Stimulated activated CD4-positive, alpha-beta T cell treated with anti-CD3 and anti-CD28 coated beads, Interleukin-12 subunit alpha, Interleukin-12 subunit beta, amount 100 ng/mL, for 24 hours (primary cell): ENCODE measurements at regions not wholly inside any gene's neighbourhood (a gene's known extent, or its start where the extent isn't known, plus 50 kb on each side); places are given as distances from the start of the nearest gene placed in this dataset.
"Not testable (repeated sequence)": the region's sequence is repeated elsewhere in the genome, so short reads cannot be mapped to it uniquely, and the experiment has no call there.

Experiments used
- DNase-seq, 2 experiments: peaks; one replicate each; pipeline ENCODE4 v3.0.0-alpha.2; 2020; ENCODE audit warnings: low read depth in 2 of 2

DNA sequence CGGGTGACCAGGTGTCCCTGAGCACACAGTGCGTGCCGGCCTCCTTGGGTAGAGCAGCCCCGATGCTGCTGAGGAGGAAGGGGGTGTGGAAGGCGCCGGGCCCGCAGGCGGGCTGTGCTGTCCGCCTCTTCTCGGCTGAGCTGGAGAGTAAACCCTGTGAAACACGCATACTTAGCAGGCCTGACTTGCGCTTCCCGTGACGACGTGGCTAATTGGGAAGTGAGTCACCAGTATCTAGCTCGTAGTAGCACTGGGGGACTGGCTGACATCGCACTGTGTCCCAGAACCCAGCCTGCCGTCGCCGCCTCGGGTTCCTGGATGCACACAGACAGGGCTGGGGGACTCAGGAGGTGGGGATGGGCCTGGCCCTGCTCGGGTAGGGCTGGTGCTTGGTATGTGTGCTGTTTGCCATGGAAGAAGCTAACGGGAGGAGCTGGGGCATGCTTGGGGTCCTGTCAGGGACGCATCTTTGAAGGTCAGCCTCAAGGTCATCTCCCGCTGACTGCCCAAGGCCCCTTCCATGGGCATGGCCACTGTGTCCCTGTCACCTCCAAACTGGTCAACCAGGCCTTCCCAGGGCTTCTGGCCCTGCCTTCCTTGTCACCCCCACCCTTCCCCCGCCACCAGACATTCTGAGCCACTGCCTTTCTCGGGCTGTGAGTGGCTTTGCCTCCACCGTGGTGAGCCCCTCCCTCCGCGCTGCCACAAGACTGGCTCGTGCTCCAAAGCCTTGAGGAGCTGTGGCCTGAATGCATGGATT, 1327.0 kb downstream of the BRD1 start:
- DNase-seq: no peak

DNA sequence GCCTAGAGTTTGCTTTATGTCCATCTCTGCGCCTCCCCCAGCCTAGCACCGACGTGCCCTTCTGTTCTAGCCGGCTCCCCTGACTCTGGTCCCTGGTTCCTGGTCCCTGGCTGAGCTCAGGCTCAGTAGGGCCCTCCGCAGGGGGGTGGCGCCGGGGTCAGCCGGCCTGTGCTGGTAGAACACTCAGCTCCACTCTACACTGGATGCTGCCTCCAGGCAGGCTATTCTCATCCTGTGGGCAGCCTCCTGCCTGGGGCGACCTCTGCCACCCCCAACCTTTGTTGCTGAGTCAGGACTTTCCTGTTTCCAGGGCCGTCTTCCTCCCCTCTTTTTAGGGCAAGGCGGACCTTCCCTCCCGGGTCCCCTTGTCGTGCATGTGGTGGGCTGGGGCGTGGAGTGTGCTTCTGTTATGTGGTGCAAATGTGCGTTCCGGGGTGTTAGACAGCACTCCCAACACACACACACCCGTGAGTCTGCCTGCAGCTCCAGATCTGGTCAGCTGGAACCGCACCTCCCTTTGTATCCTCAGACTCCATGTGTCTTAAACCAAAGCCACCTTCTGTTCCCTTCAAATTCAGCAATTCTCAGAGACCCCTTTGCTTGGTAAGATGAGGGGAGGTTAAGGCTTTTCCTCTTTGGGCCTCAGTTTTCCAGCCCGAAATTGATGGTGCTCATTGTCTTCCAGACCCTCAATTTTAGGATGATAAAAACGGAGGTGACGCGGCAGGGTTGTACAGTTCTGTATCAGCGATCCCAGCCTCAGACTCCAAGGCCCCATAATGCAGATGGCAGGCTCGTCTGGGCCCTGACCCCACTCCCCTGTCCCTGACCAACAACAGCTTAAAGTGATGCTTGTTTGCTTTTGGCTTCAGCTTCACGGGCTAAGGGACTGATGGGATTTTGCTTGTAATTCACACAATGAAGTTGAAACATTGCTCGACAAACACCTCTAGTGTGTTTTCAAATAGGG, 1327.9 kb downstream of the BRD1 start:
- no peak for DNase-seq

DNA sequence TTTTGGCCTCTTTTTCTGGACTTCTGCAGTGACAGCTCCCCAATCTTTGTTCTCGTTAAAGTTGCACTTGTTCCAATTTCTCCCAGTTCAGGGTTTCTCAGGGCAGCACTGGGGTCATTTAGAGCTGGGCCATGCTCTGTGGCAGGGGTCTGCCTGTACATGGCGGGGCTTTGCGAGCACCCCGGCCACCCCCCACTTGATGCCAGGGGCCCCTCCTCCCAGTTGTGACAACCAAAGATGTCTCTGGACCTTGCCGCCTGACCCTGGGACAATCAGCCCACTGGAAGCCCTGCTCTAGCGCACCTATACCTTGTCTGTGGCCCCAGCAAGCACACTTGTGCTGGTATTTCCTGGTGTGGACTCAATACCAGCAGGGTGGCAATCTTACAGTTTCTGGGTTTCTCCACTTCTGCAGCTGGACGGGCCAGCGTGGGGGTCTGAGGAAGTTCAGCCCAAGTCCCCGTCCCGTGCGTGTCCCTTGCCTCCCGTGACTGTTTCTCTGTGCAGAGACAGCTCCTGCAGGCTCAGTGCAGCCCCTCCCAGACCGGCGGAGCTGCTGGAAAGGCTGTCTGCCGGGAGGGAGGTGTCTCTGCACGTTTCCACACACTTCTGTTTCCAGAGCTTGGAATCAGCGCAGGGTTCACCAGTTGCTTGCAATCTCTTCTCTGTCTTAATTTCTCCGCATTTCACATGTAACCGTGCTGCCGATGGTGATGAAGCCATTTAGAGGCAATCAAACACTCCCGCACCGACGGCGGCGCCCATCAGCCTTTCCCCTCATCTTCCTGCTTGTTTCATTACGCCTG, 1328.9 kb downstream of the BRD1 start:
- DNase-seq: no peak

DNA sequence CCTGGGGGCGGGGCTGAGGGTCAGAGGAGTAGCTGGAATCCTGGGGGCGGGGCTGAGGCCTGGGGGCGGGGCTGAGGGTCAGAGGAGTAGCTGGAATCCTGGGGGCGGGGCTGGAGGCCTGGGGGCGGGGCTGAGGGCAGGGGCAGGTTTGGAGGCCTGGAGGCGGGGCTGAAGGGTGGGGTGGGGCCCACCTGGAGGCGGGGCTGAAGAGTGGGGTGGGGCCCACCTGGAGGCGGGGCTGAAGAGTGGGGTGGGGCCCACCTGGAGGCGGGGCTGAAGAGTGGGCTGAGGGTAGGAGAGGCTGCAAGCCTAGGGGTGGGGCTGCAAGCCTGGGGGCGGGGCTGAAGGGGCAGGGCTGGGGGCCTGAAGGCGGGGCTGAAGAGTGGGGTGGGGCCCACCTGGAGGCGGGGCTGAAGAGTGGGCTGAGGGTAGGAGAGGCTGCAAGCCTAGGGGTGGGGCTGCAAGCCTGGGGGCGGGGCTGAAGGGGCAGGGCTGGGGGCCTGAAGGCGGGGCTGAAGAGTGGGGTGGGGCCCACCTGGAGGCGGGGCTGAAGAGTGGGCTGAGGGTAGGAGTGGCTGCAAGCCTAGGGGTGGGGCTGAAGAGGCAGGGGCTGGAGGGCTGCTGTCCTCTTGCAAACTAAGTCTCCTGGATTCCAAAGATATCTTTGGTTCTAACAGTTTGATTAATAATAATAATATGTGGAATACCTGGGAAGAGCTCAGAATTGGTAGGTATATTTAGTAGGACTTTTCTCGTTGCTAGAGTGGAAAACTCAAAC, 1329.7 kb downstream of the BRD1 start:
- not testable (repeated sequence) for DNase-seq

DNA sequence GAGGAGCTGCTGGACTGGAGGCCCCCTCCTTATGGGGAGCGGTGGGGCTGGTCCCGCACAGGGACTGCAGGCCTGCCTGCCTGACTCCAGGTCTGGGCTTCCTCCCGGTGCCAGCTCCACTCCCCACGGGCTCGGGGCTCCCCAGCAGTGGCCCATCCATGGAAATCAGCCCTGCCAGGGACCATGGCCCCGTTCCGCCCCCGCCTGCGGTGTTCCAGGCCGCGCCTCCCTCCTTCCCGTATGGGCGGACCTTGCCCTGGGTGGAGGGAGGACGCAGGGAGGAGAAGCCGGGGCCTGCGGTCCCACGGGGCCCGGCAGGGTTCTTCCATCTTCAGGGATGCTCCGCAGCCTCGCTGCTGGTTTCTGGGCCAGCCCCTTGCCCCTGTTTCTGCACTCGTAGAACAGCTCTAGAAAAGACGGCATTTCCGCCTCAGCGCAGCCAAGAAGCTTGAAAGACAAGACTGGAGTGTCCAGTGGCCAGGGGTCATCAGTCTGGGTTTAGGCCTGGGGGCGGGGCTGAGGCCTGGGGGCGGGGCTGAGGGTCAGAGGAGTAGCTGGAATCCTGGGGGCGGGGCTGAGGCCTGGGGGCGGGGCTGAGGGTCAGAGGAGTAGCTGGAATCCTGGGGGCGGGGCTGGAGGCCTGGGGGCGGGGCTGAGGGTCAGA, 1330.6 kb downstream of the BRD1 start:
- DNase-seq: no peak

DNA sequence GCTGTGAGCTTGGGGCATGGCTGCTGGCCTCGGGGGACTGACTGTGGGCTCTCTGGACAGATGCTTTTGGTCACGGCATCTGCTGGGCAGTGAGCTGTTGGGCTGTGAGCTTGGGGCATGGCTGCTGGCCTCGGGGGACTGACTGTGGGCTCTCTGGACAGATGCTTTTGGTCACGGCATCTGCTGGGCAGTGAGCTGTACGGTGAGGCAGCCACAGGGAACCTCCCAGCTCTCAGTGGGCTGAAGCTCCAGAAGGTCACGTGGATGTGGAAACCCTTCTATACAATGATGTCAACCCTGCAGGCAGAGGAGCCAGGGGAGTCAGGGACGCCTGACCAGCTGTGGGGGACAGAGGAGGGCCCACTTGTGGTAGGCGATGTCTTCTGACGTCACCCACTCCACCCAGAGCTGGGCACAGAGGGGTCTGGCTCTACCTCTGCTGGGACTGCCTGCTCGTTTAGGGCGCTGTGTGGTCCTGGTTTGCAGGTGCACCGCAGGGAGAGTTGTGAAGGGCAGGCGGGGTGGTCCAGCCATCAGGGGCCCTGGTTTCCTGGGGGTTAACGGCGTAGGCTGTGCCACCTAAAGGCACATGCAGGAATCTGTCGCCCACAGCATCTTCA, 1331.3 kb downstream of the BRD1 start:
- DNase-seq: no peak

DNA sequence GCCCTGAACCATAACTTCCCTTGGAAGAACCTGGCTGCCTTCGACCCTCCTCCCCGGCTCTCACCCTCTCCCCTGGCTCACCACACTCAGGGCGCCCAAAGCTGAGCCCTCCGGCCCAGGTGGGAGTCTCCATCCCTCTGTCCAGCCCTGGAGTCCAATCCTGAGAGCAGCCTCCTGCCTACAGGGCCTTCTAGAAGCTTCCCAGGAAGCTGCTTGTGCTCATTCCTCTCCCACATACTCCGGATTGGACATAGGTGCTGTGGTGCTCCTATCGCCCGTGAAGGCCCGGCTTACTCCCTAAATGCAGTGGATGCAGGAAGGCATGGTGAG, 1332.0 kb downstream of the BRD1 start:
- no peak for DNase-seq

DNA sequence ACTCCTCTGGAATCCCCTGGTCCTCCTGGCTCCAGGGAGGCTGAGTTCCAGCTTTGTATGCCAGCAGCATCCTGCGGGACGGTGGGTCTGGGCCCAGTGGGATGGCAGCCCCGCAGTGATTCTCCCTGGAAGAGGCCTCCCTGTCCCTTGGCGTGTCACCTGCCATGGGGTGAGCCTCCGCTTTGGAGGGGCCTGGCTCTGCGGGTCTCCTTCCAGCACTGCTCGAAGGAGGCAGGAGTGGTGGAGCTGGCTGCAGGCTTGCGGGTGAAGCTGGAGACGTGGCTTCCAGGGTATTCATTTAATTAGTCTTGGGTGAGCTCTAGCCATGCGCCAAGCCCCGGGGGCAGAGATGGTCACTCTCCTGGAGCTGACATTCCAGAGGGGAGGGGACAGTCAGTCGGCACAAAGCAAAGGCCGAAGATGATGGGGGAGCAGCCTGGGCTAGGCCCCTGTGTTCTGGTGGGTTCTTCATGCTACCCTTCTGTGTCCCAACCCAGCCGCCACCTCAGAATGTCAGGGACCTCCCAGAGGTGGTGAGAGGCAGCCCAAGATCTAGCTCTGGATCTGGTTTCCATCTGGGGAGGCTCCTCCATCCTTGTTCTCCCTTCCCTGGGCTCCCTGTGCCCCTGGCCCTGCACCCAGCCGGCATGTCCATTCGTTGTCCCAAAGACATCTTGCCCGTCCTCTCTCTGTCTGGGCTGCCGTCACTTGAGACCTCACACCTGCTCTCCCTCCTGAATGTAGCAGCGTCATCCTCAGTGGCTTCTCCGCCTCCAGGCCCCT, 1332.5 kb downstream of the BRD1 start:
- DNase-seq: no peak

DNA sequence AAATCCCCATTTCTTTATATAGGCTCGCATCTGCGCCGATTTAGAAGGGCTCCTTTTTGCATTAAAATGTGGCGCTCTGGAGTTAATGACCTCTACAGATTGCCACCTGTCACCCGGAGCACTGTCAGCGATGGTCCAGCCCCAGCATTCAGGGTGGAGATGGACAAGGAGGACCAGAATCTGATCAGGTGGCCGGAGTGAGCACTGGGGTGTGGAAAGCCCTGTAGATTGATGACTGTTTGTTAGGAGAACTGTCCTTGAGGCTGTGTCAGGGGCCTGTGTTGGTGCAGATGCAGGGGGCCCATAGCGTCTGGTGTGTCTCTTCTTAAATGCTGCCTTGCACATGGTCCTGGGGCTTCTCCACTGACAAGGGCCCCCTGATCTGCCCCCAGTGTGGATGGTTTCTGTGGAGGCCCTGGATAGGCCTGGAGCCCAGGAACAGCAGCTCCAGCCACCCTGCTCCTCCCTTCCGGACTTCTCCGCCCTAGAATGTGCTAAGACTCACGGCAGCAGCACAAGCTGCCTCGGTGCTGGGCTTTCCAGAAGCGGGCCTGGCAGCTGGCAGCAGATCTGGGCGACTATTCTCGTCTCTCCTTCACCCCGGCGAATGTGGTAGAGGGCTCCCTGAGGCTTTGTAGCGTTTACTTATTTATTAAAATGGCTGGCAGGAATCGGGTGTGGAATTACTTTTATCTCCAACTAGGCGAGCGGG, 1333.3 kb downstream of the BRD1 start:
- DNase-seq: no peak

DNA sequence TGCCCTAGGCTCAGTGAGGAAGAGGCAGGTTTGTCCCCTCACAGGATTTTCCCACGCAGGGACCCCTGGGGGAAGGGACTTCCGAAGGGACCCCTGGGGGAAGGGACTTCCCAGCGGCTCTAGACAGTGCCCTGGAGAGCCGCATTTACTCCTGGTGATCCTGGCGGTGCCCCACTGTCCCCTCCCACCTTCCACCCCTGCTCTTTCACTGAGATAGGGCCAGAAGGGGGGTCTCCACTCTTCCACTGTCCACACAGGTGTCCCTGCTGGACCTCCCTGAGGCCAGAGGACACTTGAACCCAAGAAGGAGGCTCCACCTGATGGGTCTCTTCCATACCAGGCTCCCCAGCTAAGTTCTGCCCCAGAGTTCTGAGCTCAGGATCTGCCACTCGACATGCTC, 1333.9 kb downstream of the BRD1 start:
- DNase-seq: no peak

DNA sequence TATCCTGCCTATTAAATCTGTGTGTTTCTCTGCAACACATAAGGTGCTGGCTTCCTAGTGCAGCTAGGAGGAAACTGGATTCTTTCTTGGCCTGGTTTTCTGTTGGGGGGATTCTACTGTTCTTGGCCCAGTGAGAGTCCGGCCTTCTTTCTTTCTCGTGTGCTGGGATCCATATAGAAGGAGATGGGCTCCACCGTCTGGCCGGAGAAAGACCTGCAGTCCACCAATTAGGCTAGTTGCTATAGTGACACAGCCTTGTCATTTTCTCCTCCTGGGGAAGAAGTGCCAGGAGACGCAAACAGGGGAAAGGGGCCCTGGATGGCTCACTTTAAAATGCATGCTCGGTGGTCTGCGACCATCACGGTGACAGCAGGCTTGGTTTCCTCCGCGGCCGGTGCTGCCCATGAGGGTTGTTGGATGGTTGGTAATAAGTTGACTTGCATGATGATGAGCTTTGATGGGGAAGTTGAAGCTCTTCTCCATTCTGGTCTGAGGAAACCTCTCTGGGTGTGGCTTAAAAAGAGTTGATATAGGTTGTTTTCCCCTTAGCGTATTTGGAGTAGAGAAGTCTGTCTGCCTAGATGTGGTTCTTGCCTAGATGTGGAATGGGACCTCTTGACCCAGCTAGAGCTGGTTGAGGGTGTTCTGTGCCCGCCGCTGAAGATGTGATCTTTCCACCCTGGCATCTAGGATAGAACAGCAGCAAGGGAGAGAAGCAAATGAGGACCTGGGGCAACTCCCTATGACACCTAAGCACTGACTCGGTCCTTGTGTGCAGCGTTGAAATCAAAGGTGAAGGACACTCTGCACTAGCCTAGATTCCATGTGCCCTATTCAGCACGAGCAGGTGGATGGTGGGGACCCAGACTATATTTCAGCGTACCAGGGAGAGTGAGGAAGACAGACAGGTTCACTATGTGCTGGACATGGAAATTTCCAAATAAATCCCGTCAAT, 1335.0 kb downstream of the BRD1 start:
- DNase-seq: peak in 1 of 2 experiments; percentile 17

DNA sequence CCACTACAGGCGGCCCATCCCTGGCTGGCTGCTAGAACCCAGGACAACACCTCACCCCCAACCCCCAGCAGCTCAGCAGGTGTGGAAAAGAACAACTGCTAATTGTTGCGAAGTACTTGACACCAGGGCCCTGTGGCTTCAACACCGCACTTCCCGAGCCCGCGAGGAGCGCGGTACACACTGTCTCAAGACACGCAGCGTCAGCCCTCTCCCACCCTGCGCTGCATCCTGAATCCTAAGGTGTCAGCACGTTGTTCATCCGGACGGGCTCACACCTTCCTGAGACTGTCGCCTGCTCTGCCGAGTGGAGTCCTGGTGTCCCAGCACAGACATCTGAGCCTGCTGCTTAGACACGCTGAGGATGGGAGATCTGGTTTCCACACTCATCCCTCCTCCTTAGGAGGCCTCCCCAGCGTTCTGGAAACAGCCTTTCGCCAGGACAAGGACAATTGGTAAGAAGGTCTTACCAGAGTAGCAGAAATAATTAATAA, 1336.2 kb downstream of the BRD1 start:
- no peak for DNase-seq

DNA sequence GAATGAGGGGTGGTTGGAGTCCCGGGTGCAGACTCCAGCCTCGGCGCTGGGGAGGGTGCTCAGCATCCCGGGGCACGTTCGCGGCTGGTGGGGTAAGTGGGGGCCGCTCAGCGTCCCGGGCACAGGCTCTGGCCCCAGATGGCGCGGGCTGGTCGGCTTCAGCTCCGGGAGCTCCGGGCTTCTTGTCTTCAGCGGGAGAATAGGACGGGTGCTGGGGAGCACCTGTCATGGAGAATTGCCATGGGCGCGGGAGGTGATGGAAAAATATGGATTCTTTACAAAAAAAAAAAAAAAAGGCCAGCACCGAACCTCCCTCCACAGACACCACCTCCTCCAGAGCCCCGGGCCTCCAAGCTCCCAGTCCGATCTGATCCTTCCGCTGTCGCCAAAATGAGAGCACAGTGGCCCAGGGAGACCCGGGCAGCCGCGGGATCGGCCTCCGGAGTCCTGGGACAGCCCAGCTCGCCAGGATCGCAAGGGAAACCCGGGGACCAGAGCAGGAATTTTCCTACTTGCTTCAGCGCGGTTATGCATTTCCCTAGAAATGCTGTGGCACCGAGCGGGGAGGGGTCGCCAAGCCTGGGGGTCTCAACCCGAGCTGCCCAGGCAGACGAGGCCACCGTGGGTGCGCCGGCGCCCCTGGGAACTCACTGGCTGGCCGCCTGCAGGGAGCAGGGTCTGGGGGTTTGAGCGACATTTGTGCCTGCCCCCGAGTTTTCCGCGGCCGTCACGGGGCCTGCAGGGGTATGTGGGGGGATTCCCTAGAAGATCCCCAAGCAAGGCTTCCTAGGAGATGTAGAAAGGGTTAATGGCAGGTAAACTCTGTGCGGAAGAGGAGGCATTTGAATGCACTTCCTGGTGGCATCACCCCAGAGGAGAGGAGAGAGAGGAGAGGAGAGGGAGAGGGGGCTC, 1336.9 kb downstream of the BRD1 start:
- DNase-seq: no peak

DNA sequence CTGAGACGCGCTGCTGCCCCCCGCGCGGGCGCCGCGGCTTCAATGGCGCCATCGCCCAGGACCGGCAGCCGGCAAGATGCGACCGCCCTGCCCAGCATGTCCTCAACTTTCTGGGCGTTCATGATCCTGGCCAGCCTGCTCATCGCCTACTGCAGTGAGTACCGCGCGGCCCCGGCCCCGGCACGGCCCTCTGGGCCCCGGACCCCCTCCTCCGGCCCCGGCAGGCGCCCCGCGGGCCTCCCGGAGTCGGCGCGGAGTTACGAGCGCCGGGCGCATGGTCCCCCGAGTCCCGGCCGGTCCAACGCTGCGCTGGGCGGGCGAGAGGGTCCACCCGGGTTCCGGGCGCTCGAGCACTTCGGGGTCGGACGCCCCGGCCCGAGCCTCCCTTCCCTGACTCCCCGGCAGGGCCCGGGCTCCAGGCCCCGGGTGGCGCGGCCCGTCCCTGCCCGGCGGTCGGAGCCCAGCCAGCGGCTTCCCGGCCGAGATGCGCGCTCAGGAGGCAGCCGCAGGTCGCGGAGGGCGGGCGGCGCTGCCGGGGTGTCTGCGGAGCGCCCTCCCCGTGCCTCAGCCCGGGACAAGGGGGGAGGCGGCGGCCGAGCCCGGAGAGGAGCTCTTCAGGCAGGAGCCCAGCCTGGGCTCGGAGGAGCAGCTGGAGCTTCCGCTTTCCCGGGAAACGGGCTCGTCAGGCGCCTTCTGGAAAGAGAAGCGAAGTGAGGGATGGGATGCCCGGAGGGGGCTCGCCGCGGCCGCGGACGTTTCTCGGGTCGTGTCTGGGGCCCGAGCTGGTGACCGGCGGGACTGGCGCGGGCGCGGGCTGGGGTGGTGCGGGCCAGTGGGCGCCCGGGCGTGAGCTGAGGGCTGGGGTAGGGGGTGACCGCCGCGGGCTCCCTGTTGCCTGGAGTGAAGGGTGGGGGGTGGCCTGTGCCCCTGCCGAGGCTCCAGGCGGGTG, 1337.8 kb downstream of the BRD1 start:
- no peak for DNase-seq
